HUES6 (cell line): ENCODE measurements at regions not wholly inside any gene's neighbourhood (a gene's known extent, or its start where the extent isn't known, plus 50 kb on each side); places are given as distances from the start of the nearest gene placed in this dataset.
"Not testable (repeated sequence)": the region's sequence is repeated elsewhere in the genome, so short reads cannot be mapped to it uniquely, and the experiment has no call there.

Experiments
- H3K27ac ChIP-seq: 2 replicates; pipeline ENCODE4 v1.7.0; 2013; ENCODE audit warnings: low read depth, mild to moderate bottlenecking, low read length, inconsistent platforms
- H3K27me3 ChIP-seq: 2 replicates; pipeline ENCODE4 v1.6.1; 2013; ENCODE audit warnings: low read length; ENCODE audit not compliant: control insufficient read depth, insufficient read depth
- H3K36me3 ChIP-seq: 2 replicates; pipeline ENCODE4 v1.6.1; 2013; ENCODE audit warnings: low read length; ENCODE audit not compliant: control insufficient read depth, insufficient read depth
- H3K4me1 ChIP-seq: 2 replicates; pipeline ENCODE4 v1.6.1; 2013; ENCODE audit warnings: low read length; ENCODE audit not compliant: control insufficient read depth, insufficient read depth
- H3K4me3 ChIP-seq: 2 replicates; pipeline ENCODE4 v1.5.1; 2013; ENCODE audit warnings: low read depth, low read length
- H3K9ac ChIP-seq: one replicate; pipeline ENCODE4 v1.6.1; 2013; ENCODE audit warnings: mild to moderate bottlenecking, low read length
- H3K9me3 ChIP-seq: 2 replicates; pipeline ENCODE4 v1.6.1; 2013; ENCODE audit warnings: low read depth, low read length; ENCODE audit not compliant: control insufficient read depth, insufficient read depth

GRCh38 chr10:65166272-65166671 lies 1645.1 kb downstream of the REEP3 start:
- no peaks in the 10 kb centered on the region for H3K9me3 ChIP-seq
- H3K27me3 ChIP-seq, result no peaks in the 10 kb centered on the region
- no peak overlapping the region for H3K9ac ChIP-seq
- no peak overlapping the region for H3K27ac ChIP-seq
- no peaks in the 10 kb centered on the region for H3K4me1 ChIP-seq
- H3K4me3 ChIP-seq, result no peak overlapping the region
- no peaks in the 10 kb centered on the region for H3K36me3 ChIP-seq

DNA sequence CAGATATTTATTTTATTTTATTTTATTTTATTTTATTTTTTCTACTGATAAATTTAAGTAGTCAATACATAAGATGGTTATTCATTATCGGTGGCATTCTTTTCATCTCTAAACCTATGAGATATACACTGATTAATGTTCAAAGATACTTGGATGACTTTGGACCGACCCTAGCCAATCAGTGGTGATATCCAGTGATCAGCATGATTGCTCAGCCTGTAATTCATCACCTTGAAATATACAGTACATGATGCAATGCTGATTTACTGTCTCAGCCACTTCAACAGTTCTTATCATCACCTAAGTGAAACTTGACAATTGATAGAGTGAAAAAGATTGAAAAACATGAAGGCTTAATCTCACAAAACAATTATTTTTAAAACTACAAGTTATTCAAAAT lies 1651.0 kb downstream of the REEP3 start:
- Histone ChIP-seq H3K27me3 (no peaks in the 10 kb centered on the region), H3K27ac (no peak overlapping the region), H3K9ac (no peak overlapping the region), H3K4me1 (no peaks in the 10 kb centered on the region), H3K4me3 (no peak overlapping the region), H3K9me3 (no peaks in the 10 kb centered on the region), H3K36me3 (no peaks in the 10 kb centered on the region)

- Histone ChIP-seq H3K9ac (no peak overlapping the region), H3K9me3 (peaks cover 4% of the 10 kb centered on the region; the same call in 1 of the 2 replicates), H3K27ac (no peak overlapping the region), H3K4me3 (no peak overlapping the region), H3K4me1 (no peaks in the 10 kb centered on the region), H3K27me3 (no peaks in the 10 kb centered on the region), H3K36me3 (no peaks in the 10 kb centered on the region)
Observed at GRCh38 chr10:65176994-65177393, 1655.8 kb downstream of the REEP3 start.

GRCh38 chr10:65183236-65183635 lies 1662.0 kb downstream of the REEP3 start:
- Histone ChIP-seq H3K9ac (no peak overlapping the region), H3K36me3 (no peaks in the 10 kb centered on the region), H3K4me3 (no peak overlapping the region), H3K4me1 (no peaks in the 10 kb centered on the region), H3K27me3 (no peaks in the 10 kb centered on the region), H3K9me3 (peaks cover 4% of the 10 kb centered on the region; the same call in 1 of the 2 replicates), H3K27ac (no peak overlapping the region)

GRCh38 chr10:65186668-65187067 lies 1665.5 kb downstream of the REEP3 start:
- not testable (repeated sequence) for H3K9ac ChIP-seq, H3K4me3 ChIP-seq, H3K9me3 ChIP-seq, H3K4me1 ChIP-seq, H3K27ac ChIP-seq, H3K36me3 ChIP-seq, H3K27me3 ChIP-seq

DNA sequence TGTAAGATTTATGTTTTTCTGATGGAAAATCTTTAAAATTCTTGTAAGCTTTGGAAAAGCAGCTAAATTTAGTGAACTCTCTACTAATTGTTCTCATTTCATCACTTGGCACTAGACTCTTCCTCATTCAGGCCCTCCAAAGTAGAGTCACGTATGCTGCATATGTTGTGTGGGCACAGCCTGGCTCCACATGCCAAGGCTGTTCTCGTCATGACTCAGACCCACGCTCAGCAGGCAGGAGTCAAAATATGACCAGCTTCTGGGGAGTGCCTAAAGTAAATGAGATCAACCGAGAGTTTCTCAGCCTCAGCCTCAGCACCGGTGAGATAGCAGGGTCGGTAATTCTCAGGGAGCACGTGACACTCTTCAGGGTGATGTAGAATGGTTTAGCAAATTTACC lies 1672.9 kb downstream of the REEP3 start:
- H3K4me1 ChIP-seq, result no peaks in the 10 kb centered on the region
- no peak overlapping the region for H3K27ac ChIP-seq
- no peaks in the 10 kb centered on the region for H3K36me3 ChIP-seq
- no peak overlapping the region for H3K4me3 ChIP-seq
- H3K27me3 ChIP-seq, result no peaks in the 10 kb centered on the region
- H3K9me3 ChIP-seq, result no peaks in the 10 kb centered on the region
- H3K9ac ChIP-seq, result no peak overlapping the region

DNA sequence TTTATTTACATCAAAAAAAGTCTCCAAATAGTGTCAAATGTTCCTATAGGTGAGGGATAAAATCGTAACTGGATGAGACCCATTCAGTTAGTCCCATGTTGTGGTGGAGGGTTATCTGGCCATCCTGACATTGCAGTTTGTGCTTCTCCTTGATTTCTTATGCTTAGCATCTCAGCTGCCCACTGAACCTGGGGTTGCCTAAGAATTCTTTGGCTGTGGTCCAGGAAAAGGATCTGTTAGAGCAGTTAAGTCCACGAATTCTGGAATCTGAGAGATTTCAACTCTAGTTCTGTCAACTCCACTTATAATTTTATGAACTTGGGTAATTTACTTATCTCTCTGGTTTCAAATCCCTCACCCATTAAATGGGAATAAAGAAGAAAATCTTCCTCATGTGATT lies 1673.4 kb downstream of the REEP3 start:
- H3K4me1 ChIP-seq, result no peaks in the 10 kb centered on the region
- H3K9ac ChIP-seq, result no peak overlapping the region
- no peaks in the 10 kb centered on the region for H3K27me3 ChIP-seq
- no peak overlapping the region for H3K27ac ChIP-seq
- H3K36me3 ChIP-seq, result no peaks in the 10 kb centered on the region
- no peak overlapping the region for H3K4me3 ChIP-seq
- H3K9me3 ChIP-seq, result no peaks in the 10 kb centered on the region

GRCh38 chr10:65196111-65196510 lies 1674.9 kb downstream of the REEP3 start:
- Histone ChIP-seq H3K9ac (no peak overlapping the region), H3K27ac (no peak overlapping the region), H3K4me3 (no peak overlapping the region), H3K4me1 (no peaks in the 10 kb centered on the region), H3K9me3 (no peaks in the 10 kb centered on the region), H3K27me3 (no peaks in the 10 kb centered on the region), H3K36me3 (no peaks in the 10 kb centered on the region)

- H3K4me1 ChIP-seq, result no peaks in the 10 kb centered on the region
- no peaks in the 10 kb centered on the region for H3K27me3 ChIP-seq
- no peaks in the 10 kb centered on the region for H3K9me3 ChIP-seq
- no peaks in the 10 kb centered on the region for H3K36me3 ChIP-seq
- H3K4me3 ChIP-seq, result no peak overlapping the region
- no peak overlapping the region for H3K9ac ChIP-seq
- H3K27ac ChIP-seq, result no peak overlapping the region
Observed at GRCh38 chr10:65197935-65198334, 1676.7 kb downstream of the REEP3 start.

- Histone ChIP-seq H3K27me3 (no peaks in the 10 kb centered on the region), H3K27ac (no peak overlapping the region), H3K9me3 (no peaks in the 10 kb centered on the region)
Observed at GRCh38 chr10:65201491-65201890, 1680.3 kb downstream of the REEP3 start.

DNA sequence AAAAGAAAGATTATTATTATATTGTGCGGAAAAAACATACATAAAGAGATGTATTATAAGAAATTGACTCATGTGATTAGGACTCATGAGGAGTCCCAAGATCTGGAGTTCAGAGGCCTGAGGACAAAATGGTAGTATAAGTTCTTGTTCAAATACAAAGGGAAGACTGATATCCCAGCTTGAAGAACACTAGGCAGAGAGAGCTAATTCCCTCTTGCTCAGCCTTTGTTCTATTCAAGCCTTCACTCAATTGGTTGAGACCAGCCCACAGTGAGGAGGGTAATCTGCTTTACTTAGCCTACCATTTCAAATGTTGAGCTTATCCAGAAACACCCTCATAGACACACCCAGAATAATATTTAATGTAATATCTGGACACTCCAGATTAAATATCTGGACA lies 1683.8 kb downstream of the REEP3 start:
- Histone ChIP-seq H3K27me3 (no peaks in the 10 kb centered on the region), H3K36me3 (no peaks in the 10 kb centered on the region), H3K4me1 (0 out of 2 replicates have a peak, but pooled peaks cover 5% of the 10 kb centered on the region), H3K9me3 (no peaks in the 10 kb centered on the region), H3K9ac (no peak overlapping the region), H3K4me3 (no peak overlapping the region), H3K27ac (no peak overlapping the region)

More at GRCh38 chr10:65201491-65201890, 1680.3 kb downstream of the REEP3 start:
- H3K4me1 ChIP-seq, result no peaks in the 10 kb centered on the region
- H3K4me3 ChIP-seq, result no peak overlapping the region
- H3K36me3 ChIP-seq, result no peaks in the 10 kb centered on the region
- H3K9ac ChIP-seq, result no peak overlapping the region

- Histone ChIP-seq H3K4me1 (0 out of 2 replicates have a peak, but pooled peaks cover 3% of the 10 kb centered on the region), H3K36me3 (no peaks in the 10 kb centered on the region), H3K9me3 (no peaks in the 10 kb centered on the region), H3K27me3 (no peaks in the 10 kb centered on the region), H3K27ac (no peak overlapping the region), H3K4me3 (no peak overlapping the region), H3K9ac (no peak overlapping the region)
Observed at GRCh38 chr10:65213170-65213569, 1692.0 kb downstream of the REEP3 start.
